ENCODE measurements at regions not wholly inside any gene's neighbourhood (a gene's known extent, or its start where the extent isn't known, plus 50 kb on each side); places are given as distances from the start of the nearest gene placed in this dataset.

- TF ChIP-seq, protein P1, sequence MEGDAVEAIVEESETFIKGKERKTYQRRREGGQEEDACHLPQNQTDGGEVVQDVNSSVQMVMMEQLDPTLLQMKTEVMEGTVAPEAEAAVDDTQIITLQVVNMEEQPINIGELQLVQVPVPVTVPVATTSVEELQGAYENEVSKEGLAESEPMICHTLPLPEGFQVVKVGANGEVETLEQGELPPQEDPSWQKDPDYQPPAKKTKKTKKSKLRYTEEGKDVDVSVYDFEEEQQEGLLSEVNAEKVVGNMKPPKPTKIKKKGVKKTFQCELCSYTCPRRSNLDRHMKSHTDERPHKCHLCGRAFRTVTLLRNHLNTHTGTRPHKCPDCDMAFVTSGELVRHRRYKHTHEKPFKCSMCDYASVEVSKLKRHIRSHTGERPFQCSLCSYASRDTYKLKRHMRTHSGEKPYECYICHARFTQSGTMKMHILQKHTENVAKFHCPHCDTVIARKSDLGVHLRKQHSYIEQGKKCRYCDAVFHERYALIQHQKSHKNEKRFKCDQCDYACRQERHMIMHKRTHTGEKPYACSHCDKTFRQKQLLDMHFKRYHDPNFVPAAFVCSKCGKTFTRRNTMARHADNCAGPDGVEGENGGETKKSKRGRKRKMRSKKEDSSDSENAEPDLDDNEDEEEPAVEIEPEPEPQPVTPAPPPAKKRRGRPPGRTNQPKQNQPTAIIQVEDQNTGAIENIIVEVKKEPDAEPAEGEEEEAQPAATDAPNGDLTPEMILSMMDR (IDR thresholded peaks at IDR 0.05; ENCODE audit: low read length) = no peak
- no peak for TF ChIP-seq EZH2 (IDR thresholded peaks at IDR 0.05; ENCODE audit: borderline replicate concordance, low read length)
Observed at GRCh38 chr6:145091586-145092142, 643.7 kb downstream of the EPM2A start.

Data from OCI-LY1 (cell line).